IPS-18a (cell line): ENCODE measurements at regions not wholly inside any gene's neighbourhood (a gene's known extent, or its start where the extent isn't known, plus 50 kb on each side); places are given as distances from the start of the nearest gene placed in this dataset.

ENCODE experiments used
- H3K27ac ChIP-seq: one replicate; pipeline ENCODE4 v1.5.1; 2013; ENCODE audit warnings: low read length
- H3K27me3 ChIP-seq: one replicate; pipeline ENCODE4 v1.6.1; 2013; ENCODE audit warnings: mild to moderate bottlenecking, low read length; ENCODE audit not compliant: control insufficient read depth, insufficient read depth
- H3K36me3 ChIP-seq: one replicate; pipeline ENCODE4 v1.6.1; 2013; ENCODE audit warnings: low read depth, low read length; ENCODE audit not compliant: control insufficient read depth
- H3K4me1 ChIP-seq: one replicate; pipeline ENCODE4 v1.6.1; 2013; ENCODE audit warnings: low read depth, low read length; ENCODE audit not compliant: control insufficient read depth
- H3K4me3 ChIP-seq: one replicate; pipeline ENCODE4 v1.5.1; 2013; ENCODE audit warnings: low read length
- H3K9ac ChIP-seq: one replicate; pipeline ENCODE4 v1.6.1; 2013; ENCODE audit warnings: mild to moderate bottlenecking, low read length, moderate library complexity
- H3K9me3 ChIP-seq: one replicate; pipeline ENCODE4 v1.6.1; 2013; ENCODE audit warnings: low read depth, low read length; ENCODE audit not compliant: control insufficient read depth

- Histone ChIP-seq H3K9me3 (no peaks in the 10 kb centered on the region), H3K27ac (no peak overlapping the region), H3K9ac (no peak overlapping the region), H3K4me3 (no peak overlapping the region), H3K27me3 (no peaks in the 10 kb centered on the region), H3K36me3 (no peaks in the 10 kb centered on the region), H3K4me1 (no peaks in the 10 kb centered on the region)
Measured at GRCh38 chr4:144582105-144582850, 63.7 kb upstream of the HHIP start.

- H3K27ac ChIP-seq, result no peak overlapping the region
- no peaks in the 10 kb centered on the region for H3K36me3 ChIP-seq
- no peaks in the 10 kb centered on the region for H3K9me3 ChIP-seq
- no peaks in the 10 kb centered on the region for H3K4me1 ChIP-seq
- H3K9ac ChIP-seq, result no peak overlapping the region
- H3K27me3 ChIP-seq, result no peaks in the 10 kb centered on the region
- no peak overlapping the region for H3K4me3 ChIP-seq
Measured at GRCh38 chr4:144582975-144583374, 63.0 kb upstream of the HHIP start.

GRCh38 chr4:144583658-144584057 is 62.3 kb upstream of the HHIP start:
- H3K27ac ChIP-seq, result no peak overlapping the region

GRCh38 chr4:144584428-144584827 is 61.5 kb upstream of the HHIP start:
- H3K4me3 ChIP-seq, result no peak overlapping the region
- H3K4me1 ChIP-seq, result no peaks in the 10 kb centered on the region
- no peaks in the 10 kb centered on the region for H3K27me3 ChIP-seq
- H3K36me3 ChIP-seq, result no peaks in the 10 kb centered on the region
- H3K9me3 ChIP-seq, result no peaks in the 10 kb centered on the region
- H3K9ac ChIP-seq, result no peak overlapping the region
- H3K27ac ChIP-seq, result no peak overlapping the region

More at GRCh38 chr4:144583658-144584057, 62.3 kb upstream of the HHIP start:
- Histone ChIP-seq H3K4me1 (no peaks in the 10 kb centered on the region), H3K9me3 (no peaks in the 10 kb centered on the region), H3K4me3 (no peak overlapping the region), H3K27me3 (no peaks in the 10 kb centered on the region), H3K9ac (no peak overlapping the region), H3K36me3 (no peaks in the 10 kb centered on the region)

GRCh38 chr4:144589512-144589911 is 56.4 kb upstream of the HHIP start:
- Histone ChIP-seq H3K36me3 (no peaks in the 10 kb centered on the region), H3K4me1 (no peaks in the 10 kb centered on the region), H3K27ac (no peak overlapping the region), H3K9ac (no peak overlapping the region), H3K4me3 (no peak overlapping the region), H3K9me3 (no peaks in the 10 kb centered on the region), H3K27me3 (no peaks in the 10 kb centered on the region)

- H3K9ac ChIP-seq, result no peak overlapping the region
- H3K27me3 ChIP-seq, result no peaks in the 10 kb centered on the region
- H3K9me3 ChIP-seq, result no peaks in the 10 kb centered on the region
- H3K27ac ChIP-seq, result no peak overlapping the region
- H3K4me3 ChIP-seq, result no peak overlapping the region
- no peaks in the 10 kb centered on the region for H3K36me3 ChIP-seq
- H3K4me1 ChIP-seq, result no peaks in the 10 kb centered on the region
Measured at GRCh38 chr4:144590020-144590419, 55.9 kb upstream of the HHIP start.

GRCh38 chr4:144591401-144591800 is 54.6 kb upstream of the HHIP start:
- H3K9ac ChIP-seq, result no peak overlapping the region
- H3K36me3 ChIP-seq, result no peaks in the 10 kb centered on the region
- no peak overlapping the region for H3K4me3 ChIP-seq
- H3K9me3 ChIP-seq, result no peaks in the 10 kb centered on the region
- H3K4me1 ChIP-seq, result no peaks in the 10 kb centered on the region
- no peak overlapping the region for H3K27ac ChIP-seq
- H3K27me3 ChIP-seq, result no peaks in the 10 kb centered on the region

GRCh38 chr4:144592264-144592663 is 53.7 kb upstream of the HHIP start:
- H3K9ac ChIP-seq, result no peak overlapping the region
- no peak overlapping the region for H3K27ac ChIP-seq
- no peaks in the 10 kb centered on the region for H3K27me3 ChIP-seq
- no peak overlapping the region for H3K4me3 ChIP-seq
- H3K4me1 ChIP-seq, result no peaks in the 10 kb centered on the region
- H3K9me3 ChIP-seq, result no peaks in the 10 kb centered on the region
- H3K36me3 ChIP-seq, result no peaks in the 10 kb centered on the region

GRCh38 chr4:144594471-144594986 is 51.4 kb upstream of the HHIP start:
- no peak overlapping the region for H3K9ac ChIP-seq
- H3K4me3 ChIP-seq, result no peak overlapping the region
- no peaks in the 10 kb centered on the region for H3K27me3 ChIP-seq
- H3K36me3 ChIP-seq, result no peaks in the 10 kb centered on the region
- H3K27ac ChIP-seq, result no peak overlapping the region
- no peaks in the 10 kb centered on the region for H3K4me1 ChIP-seq
- no peaks in the 10 kb centered on the region for H3K9me3 ChIP-seq

GRCh38 chr4:144595681-144596080 is 50.3 kb upstream of the HHIP start:
- Histone ChIP-seq H3K36me3 (no peaks in the 10 kb centered on the region), H3K27me3 (no peaks in the 10 kb centered on the region), H3K9me3 (no peaks in the 10 kb centered on the region), H3K4me3 (no peak overlapping the region), H3K9ac (no peak overlapping the region), H3K27ac (no peak overlapping the region), H3K4me1 (no peaks in the 10 kb centered on the region)
